IPS DF 19.7 (cell line): ENCODE measurements at regions not wholly inside any gene's neighbourhood (a gene's known extent, or its start where the extent isn't known, plus 50 kb on each side); places are given as distances from the start of the nearest gene placed in this dataset.

Source experiments
- DNase-seq: peaks from one replicate; pipeline ENCODE4 v3.0.0-alpha.2; 2013; ENCODE audit warnings: low read depth, low spot score

DNA sequence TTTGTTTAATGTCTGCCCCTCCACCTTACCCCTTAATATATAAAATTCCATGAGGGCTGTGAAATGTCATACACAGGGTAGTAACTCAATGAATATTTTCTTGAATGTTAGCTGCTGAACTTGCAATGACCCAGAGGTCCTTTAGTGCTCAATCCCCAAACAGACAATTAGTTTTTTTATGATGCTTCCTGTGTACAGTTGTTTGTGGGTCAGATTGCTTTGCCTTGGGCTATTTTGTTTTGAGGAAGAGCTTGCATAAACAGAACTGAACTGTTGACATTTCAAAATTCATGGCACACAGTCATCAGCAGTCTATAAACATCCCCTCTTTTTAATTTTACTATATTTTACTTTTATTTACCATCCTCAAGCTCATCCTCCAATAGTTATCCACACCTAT lies 820.5 kb upstream of the SEL1L start:
- DNase-seq: no peak

DNA sequence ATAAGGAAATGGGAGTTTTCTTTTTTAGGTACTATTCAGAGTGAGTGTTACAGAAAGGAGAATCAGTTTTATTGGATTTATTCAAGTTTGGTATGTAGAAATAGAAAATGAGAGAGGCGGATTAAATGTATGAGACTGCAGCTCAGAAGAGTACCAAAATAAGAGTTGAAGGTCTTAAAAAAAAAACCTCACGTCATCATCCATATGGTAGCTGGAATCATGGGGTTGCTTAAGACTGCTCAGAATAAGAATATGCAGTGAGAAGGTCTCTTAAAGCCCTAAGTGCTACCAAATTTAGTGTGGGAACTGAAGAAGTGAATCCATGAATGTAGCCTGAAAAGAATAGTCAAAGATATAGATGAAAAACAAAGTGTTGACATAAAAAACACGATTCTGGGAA lies 825.5 kb upstream of the SEL1L start:
- no peak for DNase-seq

GRCh38 chr14:82362452-82362851 lies 828.8 kb upstream of the SEL1L start:
- DNase-seq: no peak

GRCh38 chr14:82365471-82365870 lies 831.8 kb upstream of the SEL1L start:
- no peak for DNase-seq

DNA sequence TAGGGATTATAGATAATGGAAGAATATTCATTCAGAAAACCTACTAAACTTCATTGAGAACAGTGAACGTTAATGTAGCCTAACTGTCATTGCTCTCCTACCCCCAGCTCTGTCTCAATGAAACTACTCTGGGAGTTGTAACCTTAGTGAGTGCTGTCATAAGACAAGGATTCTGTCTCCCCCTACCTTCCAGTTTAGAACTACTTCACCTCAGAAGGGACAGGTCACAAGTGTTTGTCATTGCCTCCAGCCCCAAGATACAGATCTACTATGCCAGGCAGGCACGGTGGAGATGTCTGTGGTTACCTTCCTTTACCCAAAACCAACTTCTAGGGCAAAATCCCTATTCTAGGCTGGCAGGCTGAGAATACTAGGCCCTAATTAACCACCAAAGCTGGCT lies 833.1 kb upstream of the SEL1L start:
- no peak for DNase-seq

- no peak for DNase-seq
Observed at GRCh38 chr14:82379291-82379690, 845.6 kb upstream of the SEL1L start.

DNA sequence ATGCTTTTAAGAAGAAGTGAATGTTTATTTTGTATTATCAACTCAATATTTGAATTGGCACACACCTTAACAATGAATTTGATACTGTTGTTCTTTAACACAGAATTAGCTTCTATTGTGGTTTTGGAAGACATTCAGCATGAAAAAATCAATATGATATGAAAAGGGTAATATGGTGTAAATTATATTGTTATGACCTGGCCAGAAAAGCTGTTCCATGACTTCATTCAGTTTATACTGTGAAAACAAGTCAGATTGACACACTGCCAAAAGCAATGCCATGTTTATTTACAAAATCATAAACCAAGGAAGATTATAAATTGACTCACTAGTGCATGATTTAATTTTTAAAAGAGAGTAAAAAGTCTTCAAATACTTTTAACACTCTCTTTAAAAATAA lies 851.4 kb upstream of the SEL1L start:
- no peak for DNase-seq

- DNase-seq: no peak
Observed at GRCh38 chr14:82387699-82388098, 854.0 kb upstream of the SEL1L start.

DNA sequence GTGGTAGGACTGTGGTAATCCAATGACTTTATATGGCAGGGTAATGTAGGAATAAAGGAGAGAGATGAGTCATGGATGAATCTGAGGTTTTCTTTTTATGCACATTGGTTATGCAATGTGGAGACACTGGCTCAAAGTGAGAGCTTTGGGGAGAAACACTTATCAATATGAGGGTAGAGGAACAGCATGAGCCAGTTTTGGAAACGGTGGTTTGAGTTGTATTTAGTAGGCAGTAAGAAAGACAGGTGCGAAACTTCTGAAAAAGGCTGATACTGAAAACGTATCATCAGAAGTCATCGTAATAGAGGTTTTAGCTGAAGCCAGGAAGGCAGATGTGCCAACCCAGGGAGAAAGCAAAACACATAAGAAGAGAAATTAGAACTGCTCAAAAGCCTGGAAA lies 854.8 kb upstream of the SEL1L start:
- no peak for DNase-seq

DNA sequence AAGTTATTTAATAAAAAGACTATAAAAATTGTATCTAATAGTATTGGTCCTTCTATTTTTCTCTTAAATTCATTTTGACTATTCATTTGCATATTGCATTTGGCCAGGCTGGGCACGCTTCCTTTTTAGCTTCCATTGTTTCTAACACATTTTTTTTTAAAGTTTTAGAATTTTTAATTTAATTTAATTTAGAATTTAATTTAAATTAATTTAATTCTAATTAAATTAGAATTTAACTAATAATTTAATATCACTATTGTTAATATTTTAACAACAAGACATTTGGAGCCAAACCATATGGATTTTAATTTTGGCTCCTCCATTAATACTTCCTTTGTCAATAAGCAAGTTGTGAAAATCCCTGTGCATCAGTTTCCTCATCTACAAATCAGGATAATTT lies 856.9 kb upstream of the SEL1L start:
- DNase-seq: no peak

DNA sequence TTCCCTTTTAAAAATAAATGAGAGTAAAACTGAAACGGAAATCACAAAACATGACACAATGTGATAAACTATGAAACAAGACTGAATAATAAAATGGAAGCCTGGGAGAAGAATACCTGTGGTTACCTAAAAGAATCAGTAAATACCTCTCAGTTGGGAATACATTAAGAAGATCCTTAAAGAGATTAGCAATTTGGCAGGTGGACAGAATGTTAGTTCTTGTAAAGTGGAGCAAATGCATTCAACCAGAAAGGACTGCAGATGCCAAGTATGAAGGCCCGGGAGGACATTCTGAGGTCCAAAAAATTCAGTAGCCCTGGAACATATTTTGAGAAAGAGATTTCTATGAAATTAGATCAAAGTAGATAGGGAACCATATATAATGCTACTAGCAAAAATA lies 861.3 kb upstream of the SEL1L start:
- DNase-seq: no peak

GRCh38 chr14:82398256-82398655 lies 864.6 kb upstream of the SEL1L start:
- DNase-seq: no peak

DNA sequence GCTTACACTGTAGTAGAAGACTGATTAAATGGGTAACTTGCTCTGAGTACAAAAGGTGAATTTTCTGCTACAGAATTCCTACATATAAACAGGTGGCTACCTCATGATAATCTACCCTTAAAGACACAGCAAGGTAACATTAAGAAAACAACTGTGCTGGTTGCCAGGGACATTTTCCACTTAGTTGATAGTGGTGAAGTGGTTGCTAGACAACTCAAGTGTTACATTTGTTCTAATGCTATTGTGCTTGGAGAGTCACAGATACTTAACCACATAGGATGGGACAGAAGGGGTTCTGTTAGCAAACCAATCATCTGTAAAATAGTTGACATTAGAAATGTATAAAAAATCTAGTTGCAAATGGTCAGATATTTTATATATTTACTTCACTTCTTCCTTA lies 870.3 kb upstream of the SEL1L start:
- no peak for DNase-seq

GRCh38 chr14:82410064-82410463 lies 876.4 kb upstream of the SEL1L start:
- DNase-seq: no peak

GRCh38 chr14:82411298-82411697 lies 877.6 kb upstream of the SEL1L start:
- no peak for DNase-seq

DNA sequence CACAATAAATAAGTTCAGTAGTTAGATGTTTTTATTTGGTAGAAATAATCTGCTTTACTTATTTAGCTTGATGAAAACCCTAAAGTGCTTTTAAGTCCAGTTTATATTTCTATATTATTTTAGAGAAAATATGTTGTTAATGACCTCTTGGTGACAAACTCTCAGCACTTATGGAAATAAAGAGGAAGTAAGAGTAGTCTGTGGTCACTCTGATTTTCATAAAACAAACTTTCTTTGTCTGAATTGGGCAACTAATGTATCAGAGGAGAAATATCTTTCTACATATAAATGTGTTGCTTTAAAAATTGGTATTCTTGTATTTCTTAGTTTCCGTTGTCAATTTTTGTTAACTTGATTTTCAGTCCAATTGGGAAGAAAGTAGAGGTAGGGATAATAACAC lies 878.9 kb upstream of the SEL1L start:
- DNase-seq: no peak

DNA sequence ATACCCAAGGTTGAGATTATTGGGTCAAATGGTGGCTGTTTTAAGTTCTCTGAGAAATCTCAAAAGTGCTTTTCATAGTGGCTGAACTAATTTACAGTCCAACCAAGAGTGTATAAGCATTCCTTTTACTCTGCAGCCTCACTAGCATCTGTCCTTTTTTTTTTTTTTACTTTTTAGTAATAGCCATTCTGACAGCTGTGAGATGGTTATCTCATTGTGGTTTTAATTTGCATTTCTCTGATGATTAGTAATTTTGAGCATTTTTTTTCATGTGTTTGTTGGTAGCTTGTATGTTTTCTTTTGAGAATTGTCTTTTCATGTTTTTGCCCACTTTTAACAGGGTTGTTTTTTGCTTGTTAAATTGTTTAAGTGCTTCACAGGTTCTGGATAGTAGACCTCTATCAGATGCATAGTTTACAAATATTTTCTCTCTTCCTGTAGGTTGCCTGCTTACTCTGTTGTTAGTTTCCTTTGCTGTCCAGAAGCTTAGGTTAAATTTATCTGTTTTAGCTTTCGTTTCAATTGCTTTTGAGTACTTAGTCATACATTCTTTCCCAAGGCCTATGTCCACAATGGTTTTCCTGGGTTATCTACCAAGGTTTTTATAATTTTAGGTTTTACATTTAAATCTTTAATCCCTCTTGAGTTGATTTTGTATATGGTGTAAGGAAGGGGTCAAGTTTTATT lies 881.3 kb upstream of the SEL1L start:
- no peak for DNase-seq

DNA sequence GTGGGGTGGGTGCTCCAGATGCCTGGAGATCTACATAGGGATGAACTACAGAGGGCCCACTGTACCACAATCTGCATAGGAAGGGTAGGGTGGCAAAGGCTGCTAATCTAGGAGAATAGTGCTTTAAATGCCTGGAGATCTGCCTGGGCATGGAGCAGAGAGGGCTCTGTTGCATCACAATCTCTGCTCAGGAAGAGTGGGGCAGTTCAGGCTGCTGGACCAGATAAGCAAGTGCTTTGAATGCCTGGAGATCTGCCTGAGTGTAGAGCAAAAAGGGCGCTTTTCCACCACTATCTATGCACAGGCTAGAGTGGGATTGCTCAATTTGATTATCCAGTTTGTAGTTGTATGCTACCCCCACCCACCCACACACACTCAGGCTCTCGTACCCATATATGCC lies 886.3 kb upstream of the SEL1L start:
- no peak for DNase-seq

GRCh38 chr14:82420871-82421270 lies 887.2 kb upstream of the SEL1L start:
- DNase-seq: no peak

DNA sequence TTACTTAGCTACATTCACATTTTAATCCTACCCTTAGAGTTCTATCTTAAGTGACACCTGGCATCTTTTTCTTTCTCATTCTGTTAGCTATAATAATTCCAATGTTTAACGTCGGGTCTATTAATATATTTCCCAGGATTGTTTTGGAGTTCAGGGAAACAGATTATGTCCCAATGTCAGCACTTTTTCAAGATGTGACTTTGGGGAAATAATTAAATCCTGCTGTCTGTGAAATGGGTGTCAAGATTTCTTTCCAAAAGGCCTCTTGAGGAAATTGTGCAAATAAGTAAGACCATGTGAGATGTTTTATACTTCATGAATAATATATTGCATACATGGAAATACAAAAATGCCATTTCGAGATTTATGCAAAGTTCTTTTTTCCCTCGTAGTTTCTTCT lies 887.6 kb upstream of the SEL1L start:
- DNase-seq: no peak

DNA sequence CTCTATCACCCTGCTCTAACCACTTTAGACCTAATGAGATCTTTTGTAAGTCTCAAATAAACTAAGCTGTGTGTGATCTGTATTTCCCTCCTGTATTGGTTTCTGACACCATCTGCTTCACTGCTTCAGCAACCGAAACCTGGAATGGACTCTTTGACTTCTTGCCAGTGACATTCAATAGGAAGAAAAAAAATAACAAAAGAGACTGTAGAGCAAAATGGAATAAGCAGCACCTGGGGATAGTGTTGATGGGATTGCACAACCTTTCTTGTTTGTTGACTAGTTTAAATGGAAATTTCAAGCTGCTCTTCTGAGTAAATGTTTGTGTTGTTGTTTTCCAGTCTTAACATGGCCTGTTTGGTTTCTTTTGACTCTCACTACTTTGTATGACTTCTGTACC lies 888.6 kb upstream of the SEL1L start:
- no peak for DNase-seq

DNA sequence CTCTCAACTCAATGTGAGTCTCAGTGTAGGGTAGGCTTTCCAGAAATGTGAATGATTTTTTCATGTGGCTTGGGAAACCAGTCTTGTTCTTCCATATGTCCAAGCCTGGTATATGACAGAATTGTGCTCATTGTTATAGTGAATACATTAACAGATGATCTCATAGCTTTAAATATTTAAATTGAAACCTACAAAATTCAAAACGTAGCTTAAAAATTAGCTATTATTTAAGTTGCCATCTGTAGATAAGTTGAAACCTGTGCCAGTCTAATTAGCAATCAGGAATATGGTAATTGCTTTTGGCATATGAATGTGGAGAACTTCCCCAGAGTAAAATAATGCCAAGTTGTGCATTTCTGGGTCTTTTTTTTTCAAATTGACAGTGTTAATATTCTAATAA lies 891.6 kb upstream of the SEL1L start:
- DNase-seq: no peak

DNA sequence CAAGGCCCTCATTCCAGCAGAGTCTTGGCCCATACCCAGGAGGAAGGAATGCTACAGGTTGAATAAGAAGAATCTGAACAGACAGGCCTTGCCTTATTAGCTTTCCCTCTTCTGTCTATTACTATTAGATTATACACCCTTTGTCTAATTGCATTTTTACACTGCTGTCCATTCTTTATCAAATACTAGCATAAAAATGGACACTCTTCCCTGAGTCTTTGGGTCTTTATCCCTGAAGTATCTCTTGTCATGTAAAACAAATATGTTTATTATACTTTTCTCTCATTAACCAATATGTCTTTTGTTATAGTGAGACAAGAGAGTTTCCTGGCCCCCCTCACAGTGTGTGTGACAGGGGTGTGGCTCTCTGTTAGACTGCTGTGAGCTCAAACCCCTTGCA lies 897.4 kb upstream of the SEL1L start:
- no peak for DNase-seq
